BE2C (cell line): ENCODE measurements at regions not wholly inside any gene's neighbourhood (a gene's known extent, or its start where the extent isn't known, plus 50 kb on each side); places are given as distances from the start of the nearest gene placed in this dataset.

Experiments used
- DNase-seq: peaks from one replicate; pipeline ENCODE4 v3.0.0-alpha.2; 2020
- H3K27me3 ChIP-seq: fragments of 250-450 bp; sonication (Bioruptor Pico); 2 replicates; pipeline ENCODE4 v1.5.1; 2020; ENCODE audit warnings: mild to moderate bottlenecking
- H3K36me3 ChIP-seq: fragments of 250-450 bp; sonication (Bioruptor Pico); 2 replicates; pipeline ENCODE4 v1.5.1; 2020; ENCODE audit warnings: mild to moderate bottlenecking
- H3K4me1 ChIP-seq: fragments of 250-450 bp; sonication (Bioruptor Pico); 2 replicates; pipeline ENCODE4 v1.5.1; 2020
- H3K4me3 ChIP-seq: 2 replicates; pipeline ENCODE4 v1.5.1; 2011; ENCODE audit warnings: low read depth, low read length
- H3K9me3 ChIP-seq: fragments of 250-450 bp; sonication (Bioruptor Pico); 2 replicates; pipeline ENCODE4 v1.5.1; 2020
- CTCF ChIP-seq: IDR thresholded peaks from 2 replicates; pipeline ENCODE4 v1.5.1; 2012; ENCODE audit warnings: mild to moderate bottlenecking, low read depth, low read length

DNA sequence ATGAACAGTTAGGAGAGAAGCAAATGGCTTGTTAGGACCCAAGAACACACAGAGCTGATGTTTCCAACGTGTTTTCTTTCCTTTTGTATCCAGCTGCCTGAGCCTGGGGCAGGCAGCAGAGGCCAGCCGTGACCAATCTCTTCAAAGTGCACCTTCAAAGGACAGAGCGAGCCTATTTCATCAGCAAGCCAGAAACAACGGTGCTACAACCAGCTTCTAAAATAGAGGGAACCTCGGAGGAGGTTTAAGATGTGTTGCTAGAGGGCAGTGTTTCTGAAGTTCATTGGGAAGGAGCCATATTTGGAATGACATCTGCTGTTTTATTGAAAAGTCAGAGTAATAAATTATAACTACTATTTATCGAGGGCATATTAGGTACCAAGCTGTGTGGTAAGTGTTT lies 56.2 kb upstream of the RFC3 start:
- peak; percentile 54 for TF ChIP-seq CTCF
- DNase-seq: no peak
- Histone ChIP-seq H3K4me3 (no peak overlapping the region), H3K36me3 (no peaks in the 10 kb centered on the region), H3K4me1 (no peaks in the 10 kb centered on the region), H3K9me3 (no peaks in the 10 kb centered on the region), H3K27me3 (no peaks in the 10 kb centered on the region)

DNA sequence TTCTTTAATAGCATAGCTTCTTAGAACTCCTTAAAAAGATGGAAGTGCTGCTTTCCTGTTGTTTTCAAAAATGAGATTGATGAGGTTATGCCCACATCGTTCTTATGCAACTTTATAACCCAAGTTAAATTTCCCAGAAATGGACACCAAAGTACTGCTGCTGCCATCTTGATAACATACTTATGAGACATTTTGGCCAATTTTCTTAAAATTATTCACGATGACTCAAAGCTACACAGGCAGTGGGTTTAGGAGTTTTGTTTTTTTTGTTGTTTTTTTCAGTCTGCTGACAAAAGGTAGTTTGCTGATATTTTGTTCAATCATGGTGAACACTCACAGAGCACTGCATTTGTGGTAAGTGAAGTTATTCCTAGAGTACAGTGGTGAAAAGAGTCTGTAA lies 54.9 kb upstream of the RFC3 start:
- TF ChIP-seq CTCF: no peak
- DNase-seq: no peak
- H3K36me3 ChIP-seq: no peaks in the 10 kb centered on the region
- no peak overlapping the region for H3K4me3 ChIP-seq
- no peaks in the 10 kb centered on the region for H3K4me1 ChIP-seq
- no peaks in the 10 kb centered on the region for H3K9me3 ChIP-seq
- H3K27me3 ChIP-seq: no peaks in the 10 kb centered on the region

- no peak for DNase-seq
- H3K27me3 ChIP-seq: no peaks in the 10 kb centered on the region
- no peaks in the 10 kb centered on the region for H3K36me3 ChIP-seq
- H3K4me1 ChIP-seq: no peaks in the 10 kb centered on the region
- no peaks in the 10 kb centered on the region for H3K9me3 ChIP-seq
- TF ChIP-seq CTCF: no peak
- H3K4me3 ChIP-seq: no peak overlapping the region
These were observed 53.2 kb upstream of the RFC3 start for GRCh38 chr13:33764716-33765115.

GRCh38 chr13:33766329-33767123 lies 51.4 kb upstream of the RFC3 start:
- H3K27me3 ChIP-seq: no peaks in the 10 kb centered on the region
- TF ChIP-seq CTCF: no peak
- no peaks in the 10 kb centered on the region for H3K9me3 ChIP-seq
- no peak overlapping the region for H3K4me3 ChIP-seq
- H3K4me1 ChIP-seq: no peaks in the 10 kb centered on the region
- DNase-seq: no peak
- no peaks in the 10 kb centered on the region for H3K36me3 ChIP-seq

- Histone ChIP-seq H3K27me3 (no peaks in the 10 kb centered on the region), H3K4me1 (no peaks in the 10 kb centered on the region), H3K9me3 (no peaks in the 10 kb centered on the region), H3K4me3 (no peak overlapping the region), H3K36me3 (no peaks in the 10 kb centered on the region)
- no peak for DNase-seq
- TF ChIP-seq CTCF: no peak
These were observed 50.8 kb upstream of the RFC3 start for GRCh38 chr13:33767140-33767539.
